GM12864 (cell line): ENCODE measurements at regions not wholly inside any gene's neighbourhood (a gene's known extent, or its start where the extent isn't known, plus 50 kb on each side); places are given as distances from the start of the nearest gene placed in this dataset.

Experiments used
- DNase-seq: peaks from one replicate; pipeline ENCODE4 v3.0.0-alpha.2; 2011; ENCODE audit warnings: low read depth
- H3K4me3 ChIP-seq: 2 replicates; pipeline ENCODE4 v1.5.1; 2011; ENCODE audit warnings: mild to moderate bottlenecking, low read depth, low read length, control low read depth
- TF ChIP-seq, protein P1 (sequence below): IDR thresholded peaks from 2 replicates; pipeline ENCODE4 v1.5.1; 2011; ENCODE audit warnings: low read depth, mild to moderate bottlenecking, moderate library complexity, low read length, control low read depth, inconsistent platforms; ENCODE audit errors: missing control alignments

DNA sequence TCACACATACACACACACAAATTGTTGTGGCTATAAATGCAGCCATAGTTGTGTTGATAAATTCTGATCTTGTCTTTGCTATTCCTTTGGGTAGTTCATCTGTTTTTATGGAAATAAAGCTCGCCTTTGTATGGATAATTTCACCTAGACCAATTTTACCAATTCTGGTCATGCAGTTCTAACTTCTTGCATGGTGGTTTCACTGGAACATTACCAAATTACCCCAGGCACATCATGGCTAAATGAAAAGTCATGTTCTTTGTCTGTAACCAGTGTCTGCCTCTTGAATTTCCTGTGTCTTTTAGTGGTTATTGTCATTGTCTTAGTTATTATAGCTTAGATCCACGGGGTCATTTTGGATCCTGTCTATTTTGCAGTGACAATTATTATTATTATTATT, 50.3 kb upstream of the TMC1 start:
- TF ChIP-seq, protein P1, sequence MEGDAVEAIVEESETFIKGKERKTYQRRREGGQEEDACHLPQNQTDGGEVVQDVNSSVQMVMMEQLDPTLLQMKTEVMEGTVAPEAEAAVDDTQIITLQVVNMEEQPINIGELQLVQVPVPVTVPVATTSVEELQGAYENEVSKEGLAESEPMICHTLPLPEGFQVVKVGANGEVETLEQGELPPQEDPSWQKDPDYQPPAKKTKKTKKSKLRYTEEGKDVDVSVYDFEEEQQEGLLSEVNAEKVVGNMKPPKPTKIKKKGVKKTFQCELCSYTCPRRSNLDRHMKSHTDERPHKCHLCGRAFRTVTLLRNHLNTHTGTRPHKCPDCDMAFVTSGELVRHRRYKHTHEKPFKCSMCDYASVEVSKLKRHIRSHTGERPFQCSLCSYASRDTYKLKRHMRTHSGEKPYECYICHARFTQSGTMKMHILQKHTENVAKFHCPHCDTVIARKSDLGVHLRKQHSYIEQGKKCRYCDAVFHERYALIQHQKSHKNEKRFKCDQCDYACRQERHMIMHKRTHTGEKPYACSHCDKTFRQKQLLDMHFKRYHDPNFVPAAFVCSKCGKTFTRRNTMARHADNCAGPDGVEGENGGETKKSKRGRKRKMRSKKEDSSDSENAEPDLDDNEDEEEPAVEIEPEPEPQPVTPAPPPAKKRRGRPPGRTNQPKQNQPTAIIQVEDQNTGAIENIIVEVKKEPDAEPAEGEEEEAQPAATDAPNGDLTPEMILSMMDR, result no peak

DNA sequence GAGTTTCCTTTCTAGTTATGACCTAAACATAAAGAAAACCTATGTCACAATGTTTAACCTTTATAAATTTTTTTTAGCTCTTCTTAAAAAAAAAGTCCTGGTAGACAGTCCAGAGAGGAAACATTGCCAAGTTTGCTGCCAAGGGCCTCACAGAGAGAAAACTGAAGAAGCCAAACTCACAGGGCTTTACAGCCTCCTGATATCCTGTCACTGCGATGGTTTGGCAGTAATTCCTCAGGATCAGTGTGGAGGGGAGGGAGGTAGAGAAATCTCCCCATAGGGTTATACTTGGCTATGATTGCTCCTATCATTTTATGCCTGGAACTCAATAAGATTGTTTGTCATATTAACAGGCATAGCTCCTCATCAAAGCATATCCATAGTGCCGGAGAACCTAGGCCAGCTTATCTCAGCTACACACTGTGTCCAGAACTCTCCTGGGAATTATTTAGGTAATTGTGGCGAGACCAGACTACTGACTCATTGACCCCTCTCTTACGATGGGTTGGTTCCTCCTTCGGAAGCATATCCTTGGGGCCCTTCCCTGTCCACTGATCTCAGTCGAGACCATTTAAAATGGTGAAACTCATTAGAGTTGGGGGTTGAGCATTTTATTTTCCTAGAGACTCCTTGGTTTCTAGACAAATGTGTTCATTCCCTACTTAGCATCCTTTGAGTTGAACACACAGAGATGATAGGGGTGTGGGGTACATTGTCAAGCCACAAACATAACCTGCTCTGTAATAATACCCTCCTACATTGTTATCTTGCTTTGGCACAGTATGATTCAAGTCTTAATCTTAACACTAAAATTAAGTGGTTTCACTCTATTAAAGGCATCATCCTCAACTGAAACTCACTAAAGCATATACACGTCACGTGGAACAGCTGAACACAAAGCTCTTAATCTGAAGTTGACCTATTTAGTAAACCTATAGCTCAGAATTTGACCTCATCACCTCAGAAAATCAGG, 53.4 kb upstream of the TMC1 start:
- DNase-seq, result no peak
- TF ChIP-seq, protein P1, result no peak
- H3K4me3 ChIP-seq, result no peak overlapping the region

More for the DNA sequence above, 50.3 kb upstream of the TMC1 start:
- no peak for DNase-seq
- H3K4me3 ChIP-seq, result no peak overlapping the region

DNA sequence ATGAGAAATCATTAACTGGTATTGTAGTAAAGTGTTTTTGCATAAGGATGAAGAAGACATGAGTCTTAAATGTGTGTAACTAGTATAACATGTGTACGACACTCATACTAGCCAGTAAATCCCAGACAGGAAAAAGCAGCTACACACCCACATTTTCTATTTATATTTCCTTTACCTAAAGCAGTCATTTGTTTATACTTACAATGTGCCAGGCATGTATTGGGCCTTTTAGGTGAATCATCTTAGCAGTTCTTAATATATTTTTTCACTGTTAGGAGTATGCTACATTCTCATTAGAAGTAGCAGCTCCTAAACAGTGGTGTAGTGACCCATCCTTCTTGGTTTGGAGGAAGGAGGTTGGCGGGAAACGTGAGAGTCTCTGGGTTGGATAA, 55.8 kb upstream of the TMC1 start:
- no peak for DNase-seq

DNA sequence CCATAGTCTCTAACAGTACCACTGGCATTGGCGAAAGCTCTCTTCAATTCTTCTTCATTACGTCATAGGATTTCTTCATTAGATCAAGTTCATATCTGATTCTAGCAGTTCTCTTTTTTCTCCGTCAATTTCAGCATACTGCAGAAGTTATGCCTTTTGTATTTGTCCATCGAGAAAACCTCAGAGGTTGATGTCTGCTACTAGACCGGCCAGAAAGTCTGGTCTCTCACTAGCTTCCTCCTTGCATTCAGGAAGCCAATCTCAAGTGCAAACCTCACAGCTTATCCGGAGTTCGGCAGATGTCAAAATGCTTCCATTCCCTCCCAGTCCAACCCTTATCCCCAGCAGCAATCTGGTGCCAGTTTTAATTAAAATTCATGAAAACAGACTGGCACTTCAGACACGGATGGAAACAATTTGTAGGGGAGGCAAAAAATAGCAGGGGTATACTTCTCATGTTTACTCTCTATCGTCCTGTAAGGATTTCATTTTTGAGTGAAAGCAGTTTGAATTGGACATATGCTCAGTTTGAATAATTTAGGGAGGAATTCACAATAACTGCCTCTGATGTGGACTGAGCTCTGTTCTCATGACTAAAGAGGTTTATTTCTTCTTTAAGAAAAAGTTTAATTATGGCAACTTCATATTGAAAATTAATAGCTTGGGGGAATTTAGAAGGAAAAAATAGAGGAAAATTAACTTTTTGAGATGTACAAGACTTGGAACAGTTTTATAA, 56.4 kb upstream of the TMC1 start:
- DNase-seq, result no peak
- H3K4me3 ChIP-seq, result no peak overlapping the region
- TF ChIP-seq, protein P1, result no peak

More for the DNA sequence above, 55.8 kb upstream of the TMC1 start:
- no peak overlapping the region for H3K4me3 ChIP-seq
- TF ChIP-seq, protein P1, result no peak

DNA sequence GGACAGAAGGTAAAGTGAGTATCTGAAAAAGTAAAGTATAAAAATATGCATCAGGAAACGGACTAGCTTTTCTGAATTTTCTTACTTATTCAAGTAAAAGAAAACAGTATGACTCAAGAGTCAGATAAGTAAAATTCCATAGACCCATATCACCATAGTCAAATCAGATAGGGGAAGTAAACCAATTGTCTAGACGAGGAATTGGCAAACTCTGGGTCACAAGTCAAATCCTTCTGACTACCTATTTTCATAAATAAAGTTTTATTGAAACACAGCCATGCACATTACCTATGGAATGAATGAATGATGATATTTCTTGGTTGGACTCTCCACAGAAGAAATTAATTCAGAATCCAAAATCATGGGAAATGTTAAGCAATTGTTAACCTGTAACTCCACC, 59.1 kb upstream of the TMC1 start:
- H3K4me3 ChIP-seq, result no peak overlapping the region
- DNase-seq, result no peak

DNA sequence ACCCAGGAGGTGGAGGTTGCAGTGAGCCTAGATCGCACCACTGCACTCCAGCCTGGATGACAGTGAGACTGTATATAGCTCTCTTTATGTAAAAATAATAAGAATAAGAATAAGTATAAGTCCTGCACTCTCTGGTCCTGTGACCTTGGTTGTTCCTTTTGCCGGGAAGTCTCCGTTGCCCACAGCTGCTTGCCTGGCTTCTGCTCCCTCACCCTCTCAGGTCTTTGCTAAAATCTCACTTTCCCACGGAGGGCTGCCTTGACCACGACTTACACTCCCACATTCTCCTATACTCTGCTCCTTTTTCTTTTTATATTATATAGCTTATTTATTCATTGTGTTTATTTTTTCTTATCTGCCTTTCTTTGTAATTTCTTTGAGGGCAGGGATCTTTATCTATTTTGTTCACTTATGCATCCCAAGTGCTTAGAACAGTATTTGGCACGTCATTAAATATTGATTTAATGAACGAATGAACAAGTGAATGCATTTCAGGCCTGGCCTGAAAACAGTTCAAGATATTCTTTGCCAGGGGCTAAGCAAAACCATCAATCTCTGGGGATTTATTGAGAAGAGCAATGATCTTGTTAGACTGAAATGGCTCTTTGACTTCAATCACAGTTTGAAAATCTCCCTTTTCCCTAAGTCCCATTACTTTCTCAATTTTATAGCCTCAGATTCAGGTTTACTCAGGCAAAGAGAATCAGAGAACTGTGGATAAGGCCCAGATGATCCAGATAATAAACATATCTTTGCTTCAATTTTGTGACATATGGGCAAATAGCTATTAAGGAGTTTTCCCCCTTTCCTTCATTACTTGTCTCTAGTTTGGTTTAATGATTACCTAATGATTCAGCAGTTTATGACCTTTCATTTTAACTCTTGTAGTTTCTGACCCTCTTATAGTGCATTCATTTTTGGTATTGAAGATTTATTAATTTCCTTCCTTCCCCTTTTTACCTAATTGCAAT, 60.8 kb upstream of the TMC1 start:
- no peak for DNase-seq
- TF ChIP-seq, protein P1, result no peak
- H3K4me3 ChIP-seq, result no peak overlapping the region

More for the DNA sequence above, 59.1 kb upstream of the TMC1 start:
- TF ChIP-seq, protein P1, result no peak
